GM21360 (cell line): ENCODE measurements at regions not wholly inside any gene's neighbourhood (a gene's known extent, or its start where the extent isn't known, plus 50 kb on each side); places are given as distances from the start of the nearest gene placed in this dataset.

ENCODE experiments used
- ATAC-seq: cut with Tn5 transposase; IDR thresholded peaks from one replicate; pipeline ENCODE4 v1.9.1; 2021; ENCODE audit warnings: mild to moderate bottlenecking, moderate library complexity; ENCODE audit not compliant: unreplicated experiment

- no peak for ATAC-seq
These were observed 341.7 kb upstream of the SEMA3D start for GRCh38 chr7:85528581-85528980.

GRCh38 chr7:85525676-85526075, 338.8 kb upstream of the SEMA3D start:
- no peak for ATAC-seq

- ATAC-seq: no peak
These were observed 335.2 kb upstream of the SEMA3D start for GRCh38 chr7:85522070-85522469.

- no peak for ATAC-seq
These were observed 334.3 kb upstream of the SEMA3D start for GRCh38 chr7:85521108-85521694.

- ATAC-seq: no peak
These were observed 333.3 kb upstream of the SEMA3D start for GRCh38 chr7:85520175-85520574.

GRCh38 chr7:85516675-85517074, 329.8 kb upstream of the SEMA3D start:
- no peak for ATAC-seq

GRCh38 chr7:85512790-85513189, 325.9 kb upstream of the SEMA3D start:
- ATAC-seq: no peak

- no peak for ATAC-seq
These were observed 323.4 kb upstream of the SEMA3D start for GRCh38 chr7:85510287-85510686.

GRCh38 chr7:85509476-85509875, 322.6 kb upstream of the SEMA3D start:
- ATAC-seq: no peak

GRCh38 chr7:85508642-85509410, 322.0 kb upstream of the SEMA3D start:
- ATAC-seq: no peak

GRCh38 chr7:85498031-85498430, 311.2 kb upstream of the SEMA3D start:
- ATAC-seq: no peak

GRCh38 chr7:85489498-85489897, 302.6 kb upstream of the SEMA3D start:
- no peak for ATAC-seq

GRCh38 chr7:85488406-85488805, 301.6 kb upstream of the SEMA3D start:
- no peak for ATAC-seq

GRCh38 chr7:85483177-85483576, 296.3 kb upstream of the SEMA3D start:
- no peak for ATAC-seq

GRCh38 chr7:85480666-85481065, 293.8 kb upstream of the SEMA3D start:
- no peak for ATAC-seq

GRCh38 chr7:85479918-85480643, 293.2 kb upstream of the SEMA3D start:
- ATAC-seq: no peak

GRCh38 chr7:85478530-85478929, 291.7 kb upstream of the SEMA3D start:
- ATAC-seq: no peak

GRCh38 chr7:85475476-85475875, 288.6 kb upstream of the SEMA3D start:
- no peak for ATAC-seq

GRCh38 chr7:85475071-85475470, 288.2 kb upstream of the SEMA3D start:
- no peak for ATAC-seq

- ATAC-seq: peak; percentile 71
These were observed 287.4 kb upstream of the SEMA3D start for GRCh38 chr7:85474234-85474633.

- no peak for ATAC-seq
These were observed 284.9 kb upstream of the SEMA3D start for GRCh38 chr7:85471740-85472139.

GRCh38 chr7:85471307-85471706, 284.5 kb upstream of the SEMA3D start:
- no peak for ATAC-seq
